ENCODE measurements at regions not wholly inside any gene's neighbourhood (a gene's known extent, or its start where the extent isn't known, plus 50 kb on each side); places are given as distances from the start of the nearest gene placed in this dataset.
"Not testable (repeated sequence)": the region's sequence is repeated elsewhere in the genome, so short reads cannot be mapped to it uniquely, and the experiment has no call there.

DNA sequence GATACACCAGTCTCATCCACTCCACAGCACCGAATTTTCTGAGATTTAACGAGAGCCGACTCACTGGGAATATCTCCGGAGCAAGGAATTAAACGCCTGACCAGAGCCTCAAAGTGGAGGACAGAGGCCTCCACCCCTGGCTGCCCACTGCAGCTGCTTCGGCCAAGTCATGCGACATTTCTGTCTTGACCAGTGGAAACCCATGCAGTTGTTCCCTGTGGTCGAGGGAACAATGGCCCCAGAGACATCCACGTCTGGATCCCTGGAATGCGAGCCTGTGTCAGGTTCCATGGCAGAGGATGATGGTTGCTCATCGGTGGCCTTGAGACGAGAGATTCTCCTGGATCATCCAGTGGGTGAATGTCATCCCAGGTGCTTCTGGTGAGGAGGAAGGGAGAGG lies 65.7 kb upstream of the INSIG1 start:
- DNase-seq: no peak

DNA sequence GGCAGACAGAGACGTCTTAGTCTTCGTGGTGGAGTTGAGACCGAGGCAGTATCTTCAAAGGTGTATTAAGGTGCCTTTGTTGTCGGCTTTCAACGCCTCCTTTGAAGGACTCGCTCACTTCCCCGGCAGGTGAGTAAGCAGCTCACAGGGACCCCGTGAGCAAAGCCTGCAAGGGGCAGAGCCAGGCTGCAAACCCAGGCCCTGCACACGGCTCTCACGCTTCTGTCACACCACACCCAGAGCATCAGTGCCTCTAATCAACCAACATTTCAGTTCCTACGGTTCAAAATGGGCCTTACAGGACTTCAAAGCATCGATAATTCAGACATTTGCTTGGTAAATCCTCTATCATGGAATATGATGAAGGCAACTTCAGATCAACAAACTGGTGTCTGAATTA lies 64.8 kb upstream of the INSIG1 start:
- DNase-seq: no peak

DNA sequence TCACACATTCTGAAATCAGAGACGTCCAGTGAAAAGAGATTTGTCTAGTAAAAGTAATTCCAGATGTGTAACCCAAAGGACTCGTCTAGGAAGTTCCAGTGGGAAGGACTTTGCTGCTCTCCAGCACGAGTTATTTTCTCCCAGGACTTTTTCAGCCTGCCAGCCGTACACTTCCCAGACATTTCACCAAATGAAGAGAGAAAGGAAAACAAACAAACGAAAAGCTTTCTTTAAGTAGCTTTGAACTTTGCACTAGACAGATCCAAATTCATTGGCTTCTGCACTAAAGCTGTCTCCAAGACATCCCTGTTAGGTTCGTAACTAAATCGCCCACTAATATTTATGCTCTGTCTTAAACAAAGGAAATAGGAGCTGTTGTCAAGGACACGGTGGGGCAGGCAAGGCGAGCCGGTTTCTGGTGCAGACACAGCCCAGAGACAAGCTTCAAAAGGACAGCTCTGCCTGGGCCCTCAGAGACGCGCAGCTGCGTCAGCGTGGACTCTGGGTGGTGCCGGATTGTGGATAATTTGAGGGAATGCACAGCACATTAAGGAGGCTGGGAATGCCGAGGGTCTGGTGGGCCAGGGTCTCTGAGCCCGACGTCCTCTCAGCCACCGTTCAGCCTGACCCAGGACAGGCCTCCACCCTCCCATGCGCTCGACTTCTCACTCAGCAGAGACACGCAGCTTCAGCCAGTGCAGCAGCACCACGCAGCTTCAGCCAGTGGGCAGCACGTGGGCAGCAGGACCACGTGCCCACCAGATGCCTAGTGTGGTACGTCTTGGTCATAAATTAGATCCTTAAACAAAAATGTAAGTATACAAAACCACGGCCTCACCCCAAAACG lies 64.1 kb upstream of the INSIG1 start:
- no peak for DNase-seq

DNA sequence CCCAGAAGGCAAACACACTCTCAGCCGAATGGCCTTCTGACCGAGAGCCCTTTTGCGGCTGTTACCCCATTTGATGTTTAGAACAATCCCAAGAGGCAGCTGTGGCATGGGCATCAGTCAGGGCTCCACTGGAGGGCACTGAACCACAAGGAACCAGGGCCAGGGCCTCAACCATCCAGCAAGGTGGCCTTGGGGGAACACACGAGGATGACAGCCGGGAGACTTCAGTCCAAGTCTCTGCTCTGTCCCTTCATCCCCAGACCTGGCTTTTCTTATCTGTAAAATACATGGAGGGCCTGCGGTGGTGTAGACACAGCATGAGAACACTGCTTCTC lies 63.6 kb upstream of the INSIG1 start:
- no peak for DNase-seq

DNA sequence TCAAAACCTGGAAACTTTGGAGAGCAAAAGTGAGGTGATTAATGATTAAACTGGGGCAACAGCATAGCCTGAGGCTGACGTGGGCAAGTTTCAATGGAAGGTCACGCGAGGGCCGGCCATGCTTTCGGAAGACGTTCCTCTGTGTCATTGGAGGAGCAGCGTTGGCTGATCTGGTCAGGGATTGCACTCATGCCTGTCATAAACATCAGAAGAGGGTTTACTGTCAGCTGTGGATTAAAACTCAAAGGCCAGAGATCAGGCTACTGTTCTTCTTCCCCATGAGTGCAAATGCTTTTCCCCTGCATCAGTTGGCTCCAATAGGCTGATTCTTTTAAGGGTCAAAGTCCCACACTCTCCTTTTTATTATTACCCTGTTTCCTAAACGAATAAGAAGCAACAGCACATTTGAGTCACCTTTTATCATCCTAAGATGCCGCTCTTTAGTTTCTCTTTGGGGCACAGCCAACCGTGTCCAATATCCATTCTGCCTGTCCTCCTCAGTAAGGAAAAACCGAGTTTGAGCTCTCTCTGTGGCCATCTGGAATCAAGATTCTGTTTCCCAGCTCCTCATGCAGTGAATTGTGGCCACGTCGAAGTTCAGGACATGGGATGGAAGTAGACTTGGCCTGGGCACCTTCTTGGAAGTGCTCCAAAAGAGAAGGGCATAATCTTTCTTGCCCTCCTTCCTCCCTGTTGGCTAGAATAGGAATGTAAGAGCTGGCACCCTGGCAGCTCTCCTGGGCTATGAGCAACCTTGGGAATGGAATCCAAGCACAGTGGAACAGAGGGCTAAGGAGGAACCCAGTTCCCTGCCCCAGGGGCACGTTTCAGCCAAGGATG lies 62.5 kb upstream of the INSIG1 start:
- DNase-seq: no peak

DNA sequence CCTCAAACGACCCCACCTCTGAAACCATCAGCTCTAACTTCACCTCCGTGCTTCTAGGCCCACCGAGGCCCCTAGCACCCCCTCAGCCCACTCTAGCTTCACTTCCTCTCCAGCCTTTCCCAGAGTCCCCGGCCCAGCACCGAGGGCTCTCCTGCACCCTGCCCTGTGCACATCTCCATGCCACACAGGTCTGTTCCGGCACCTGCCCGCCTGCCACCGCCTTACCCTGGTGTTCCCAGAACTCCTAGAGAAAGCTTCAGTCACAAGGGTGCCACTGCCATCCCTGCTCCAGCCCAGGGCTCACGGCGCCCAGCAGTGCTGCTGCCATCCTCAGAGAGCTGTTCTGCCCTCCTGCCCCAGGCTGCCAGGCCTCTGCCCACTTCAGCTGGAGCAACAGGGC lies 61.3 kb upstream of the INSIG1 start:
- no peak for DNase-seq

DNA sequence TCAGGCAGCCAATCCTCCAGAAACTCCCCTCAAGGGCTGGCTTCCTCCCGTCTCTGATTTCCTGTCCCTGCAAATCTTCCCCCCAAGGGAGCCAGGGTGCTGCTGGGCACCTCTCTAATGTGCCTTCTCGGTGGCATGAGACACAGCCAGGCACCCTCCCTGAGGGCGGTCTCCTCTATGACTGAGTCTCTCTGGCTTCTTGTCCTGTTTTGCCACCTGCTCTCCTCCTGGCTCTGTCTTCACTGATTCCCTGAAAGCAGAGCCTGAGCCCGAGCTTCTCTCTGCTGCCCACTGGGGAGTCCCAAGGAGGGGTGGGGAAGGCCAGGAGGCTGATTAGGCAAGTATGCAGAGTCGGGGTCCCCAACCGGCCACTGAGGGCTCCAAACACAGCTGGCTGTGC lies 60.4 kb upstream of the INSIG1 start:
- DNase-seq: no peak

DNA sequence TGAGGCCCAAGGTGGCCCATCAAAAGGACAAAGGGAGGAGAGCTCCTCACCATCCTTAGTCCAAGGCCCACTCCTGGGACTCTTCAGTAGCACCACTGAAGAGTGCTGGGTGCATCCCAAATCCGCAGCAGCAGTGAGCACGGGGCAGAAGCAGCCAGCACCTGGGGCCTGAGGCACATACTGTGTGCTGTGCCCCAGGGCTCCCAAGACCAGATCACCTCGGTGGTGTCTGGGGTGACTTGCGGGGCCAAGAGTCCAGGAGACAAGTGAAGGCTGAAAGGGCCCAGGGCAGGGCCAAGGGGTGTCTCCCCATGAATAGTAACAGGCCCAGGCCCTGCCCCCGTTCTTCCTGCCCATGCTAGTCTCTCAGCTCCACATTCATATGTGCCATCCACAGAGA lies 59.9 kb upstream of the INSIG1 start:
- no peak for DNase-seq

DNA sequence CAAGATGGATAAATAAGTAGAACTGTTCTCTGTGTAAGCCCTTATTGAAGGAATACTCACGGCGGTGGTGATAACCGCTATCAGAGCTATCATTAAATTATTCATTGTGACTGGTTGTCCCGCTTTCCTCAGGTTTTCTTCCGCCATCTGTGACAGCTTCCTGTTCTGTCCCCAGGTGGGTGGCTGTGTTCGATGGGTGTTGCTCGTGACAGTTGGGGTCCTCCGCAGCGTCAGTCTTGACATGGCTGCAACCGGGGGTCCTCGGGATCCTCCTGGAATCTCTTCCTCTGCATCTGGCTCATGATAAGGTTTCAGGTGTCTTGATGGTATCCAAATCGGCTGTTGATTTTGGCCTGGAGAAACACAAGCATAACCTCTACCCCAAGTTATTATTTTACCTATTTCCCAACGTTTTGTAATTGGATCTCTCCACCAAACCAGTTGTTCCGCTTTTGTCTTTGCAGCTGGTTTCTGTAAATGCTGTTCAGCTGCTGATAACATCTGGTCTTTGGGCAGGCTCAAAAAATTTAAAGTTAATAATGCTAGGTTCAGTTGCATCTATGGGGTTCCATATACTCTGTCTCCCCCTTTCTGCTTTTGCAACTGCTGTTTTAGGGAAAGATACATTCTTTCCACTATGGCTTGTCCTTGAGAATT lies 58.1 kb upstream of the INSIG1 start:
- not testable (repeated sequence) for DNase-seq

DNA sequence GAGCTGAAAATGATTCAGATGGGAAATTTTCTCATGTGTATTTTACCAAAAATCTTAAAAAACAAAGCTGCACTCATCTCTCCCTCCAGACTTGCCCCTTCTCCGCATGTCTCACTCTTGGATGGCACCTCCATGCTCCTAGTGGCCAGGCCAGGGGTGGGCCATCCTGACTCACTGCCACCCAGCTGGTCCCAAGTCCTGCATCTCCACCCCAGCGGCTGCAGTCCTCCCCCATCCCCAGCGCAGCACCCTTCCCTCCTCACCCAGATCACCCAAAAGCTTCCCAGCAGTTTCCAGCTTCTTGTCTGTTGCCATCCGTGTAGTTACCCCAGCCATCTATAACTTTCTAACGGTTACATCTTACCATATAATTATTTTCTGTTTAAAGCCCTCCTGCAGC lies 53.0 kb upstream of the INSIG1 start:
- DNase-seq: no peak

DNA sequence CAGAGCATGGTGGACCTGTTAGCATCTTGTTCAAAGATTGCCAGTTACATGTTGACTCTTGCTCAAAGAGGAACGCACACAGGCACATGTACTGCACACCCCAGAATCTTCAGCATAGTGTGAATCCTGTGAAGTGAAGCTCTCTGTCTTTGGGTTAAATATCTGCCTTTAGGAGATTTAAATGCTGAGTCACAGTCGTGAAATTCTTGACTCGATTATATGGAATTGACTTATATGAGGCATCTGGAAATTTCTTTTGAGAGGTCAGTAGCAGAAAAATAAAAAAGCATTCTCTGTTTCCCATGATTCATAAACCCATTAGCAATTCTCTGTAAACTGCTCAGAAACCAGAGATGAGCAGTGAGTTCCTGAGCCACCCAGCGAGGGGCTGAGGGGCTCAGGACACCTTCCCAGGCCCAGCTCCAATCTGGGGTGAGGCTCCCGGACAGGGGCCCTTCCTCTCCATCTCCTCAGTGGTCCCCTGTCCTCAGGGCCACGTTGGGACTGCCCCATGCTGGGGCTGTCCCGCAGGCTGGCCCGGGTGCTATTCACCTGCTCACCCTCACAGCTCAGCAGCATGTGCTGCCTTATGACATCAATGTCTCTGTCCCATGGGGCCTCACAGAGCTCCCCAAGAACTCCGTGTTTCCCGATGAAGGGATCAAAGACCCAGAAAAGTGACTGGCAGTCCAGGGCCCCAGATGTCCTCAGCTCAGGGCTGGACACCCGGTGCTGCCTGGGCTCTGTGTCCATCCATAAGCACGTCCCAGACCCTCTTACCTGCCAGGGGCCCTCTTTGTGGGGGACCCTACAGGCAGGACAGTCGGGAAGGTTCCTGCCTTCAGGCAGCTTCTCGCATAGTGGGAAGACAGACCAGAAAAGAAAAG lies 50.0 kb upstream of the INSIG1 start:
- no peak for DNase-seq
